Body of pancreas (tissue), 4 donors: ENCODE measurements at regions not wholly inside any gene's neighbourhood (a gene's known extent, or its start where the extent isn't known, plus 50 kb on each side); places are given as distances from the start of the nearest gene placed in this dataset.

ENCODE experiments used
- ATAC-seq: fragments of 150-250 bp; one replicate; pipeline ENCODE4 v1.9.1; 2016
- DNase-seq, 4 donors: peaks; one replicate each; pipeline ENCODE4 v3.0.0-alpha.2; 2019
- H3K27ac ChIP-seq, 4 donors: fragments of 200-600 bp; sonication (generic); 1 replicate in 3 of 4; 2 replicates in 1 of 4; pipeline versions ENCODE4 v1.5.1 to v1.6.1; 2016 to 2019; ENCODE audit warnings: mild to moderate bottlenecking in 1 of 4, mixed read lengths in 1 of 4, moderate library complexity in 1 of 4
- H3K27me3 ChIP-seq, 2 donors: fragments of 200-600 bp; sonication (generic); one replicate each; pipeline ENCODE4 v1.6.0; 2016; ENCODE audit warnings: mild to moderate bottlenecking in 1 of 2
- H3K36me3 ChIP-seq, 2 donors: fragments of 200-600 bp; sonication (generic); replicated peaks in 1 of 2; 2 replicates each; pipeline ENCODE4 v1.5.1; 2016; ENCODE audit warnings: low read depth in 2 of 2; ENCODE audit not compliant: insufficient read depth in 1 of 2
- H3K4me1 ChIP-seq: fragments of 200-600 bp; sonication (generic); one replicate; pipeline ENCODE4 v1.6.0; 2016
- H3K4me3 ChIP-seq, 2 donors: fragments of 200-600 bp; sonication (generic); 1 replicate in 1 of 2; 2 replicates in 1 of 2; pipeline ENCODE4 v1.5.1; 2016 to 2019
- H3K9me3 ChIP-seq, 3 donors: fragments of 200-600 bp; sonication (generic); 1 replicate in 2 of 3; 2 replicates in 1 of 3; pipeline ENCODE4 v1.5.1; 2016
- CTCF ChIP-seq, 7 experiments: fragments of 450-650 bp in 4 of 7; fragments of 200-600 bp in 3 of 7; sonication (generic) in 3 of 7; IDR thresholded peaks; one replicate each; pipeline ENCODE4 v1.5.1; 2016 to 2019; ENCODE audit warnings: antibody characterized with exemption in 7 of 7
- POLR2A ChIP-seq, 3 donors: fragments of 450-650 bp; IDR thresholded peaks; one replicate each; pipeline ENCODE4 v1.6.1; 2016; ENCODE audit warnings: antibody characterized with exemption in 3 of 3, mild to moderate bottlenecking in 2 of 3
- WGBS, 2 donors: methylation state at CpG; one replicate each; pipeline ENCODE4 v1.1.5; 2017; 5-methylcytosine and 5-hydroxymethylcytosine counted together
- intact Hi-C: fragments of 100-400 bp; cut with DNase I; formaldehyde crosslinking; loops from one replicate; pipeline ENCODE4 v1.15.1; 2023

GRCh38 chr14:101119830-101120571, 216.5 kb upstream of the RTL1 start:
- Histone ChIP-seq H3K4me1 (no peaks in the 10 kb centered on the region), H3K4me3 (no peak overlapping the region), H3K36me3 (no peaks in the 10 kb centered on the region), H3K27ac (peak overlapping the region in 1 of 4 donors; percentile 17), H3K9me3 (no peaks in the 10 kb centered on the region), H3K27me3 (no peaks in the 10 kb centered on the region)
- 47 to 54% methylated on average over 19 to 20 of the region's 20 CpGs for WGBS, 2 donors
- TF ChIP-seq CTCF (IDR thresholded peaks at IDR 0.05) (no peak), POLR2A (IDR thresholded peaks at IDR 0.05) (no peak)
- ATAC-seq (no peak), DNase-seq (no peak)
- intact Hi-C loops = no loop called here

- 50 to 85% methylated on average over 15 to 19 of the region's 19 CpGs for WGBS, 2 donors
- ATAC-seq (no peak), DNase-seq (peak in 1 of 4 donors; percentile 65)
- H3K4me3 ChIP-seq = no peak overlapping the region
- TF ChIP-seq POLR2A (IDR thresholded peaks at IDR 0.05) (peak in 2 of 3 donors; percentile 20 to 46), CTCF (IDR thresholded peaks at IDR 0.05) (no peak)
- peak overlapping the region in 2 of 4 donors; percentile 17 to 56 for H3K27ac ChIP-seq
- intact Hi-C loops = no loop called here
- no peaks in the 10 kb centered on the region for H3K27me3 ChIP-seq
- H3K4me1 ChIP-seq = no peaks in the 10 kb centered on the region
- no peaks in the 10 kb centered on the region for H3K36me3 ChIP-seq
- H3K9me3 ChIP-seq = no peaks in the 10 kb centered on the region
These were observed 217.4 kb upstream of the RTL1 start for GRCh38 chr14:101120641-101121507.

GRCh38 chr14:101121508-101122139, 218.1 kb upstream of the RTL1 start:
- Histone ChIP-seq H3K9me3 (no peaks in the 10 kb centered on the region), H3K4me3 (no peak overlapping the region), H3K4me1 (no peaks in the 10 kb centered on the region), H3K27me3 (no peaks in the 10 kb centered on the region), H3K36me3 (no peaks in the 10 kb centered on the region), H3K27ac (peak overlapping the region in 1 of 4 donors; percentile 17)
- ATAC-seq = no peak
- WGBS, 2 donors = 81 to 86% methylated on average over 13 of the region's 13 CpGs
- DNase-seq = no peak
- TF ChIP-seq POLR2A (IDR thresholded peaks at IDR 0.05) (no peak), CTCF (IDR thresholded peaks at IDR 0.05) (no peak)
- intact Hi-C loops = no loop called here

GRCh38 chr14:101122237-101123141, 219.0 kb upstream of the RTL1 start:
- H3K27me3 ChIP-seq = no peaks in the 10 kb centered on the region
- H3K4me3 ChIP-seq = no peak overlapping the region
- no peaks in the 10 kb centered on the region for H3K4me1 ChIP-seq
- DNase-seq (no peak), ATAC-seq (no peak)
- no peaks in the 10 kb centered on the region for H3K36me3 ChIP-seq
- intact Hi-C loops = no loop called here
- no peak overlapping the region for H3K27ac ChIP-seq
- TF ChIP-seq POLR2A (IDR thresholded peaks at IDR 0.05) (no peak), CTCF (IDR thresholded peaks at IDR 0.05) (no peak)
- WGBS, 2 donors = 84 to 89% methylated on average over 17 to 21 of the region's 21 CpGs
- no peaks in the 10 kb centered on the region for H3K9me3 ChIP-seq
